Inferior parietal cortex (tissue), 1 donor: ENCODE measurements at regions not wholly inside any gene's neighbourhood (a gene's known extent, or its start where the extent isn't known, plus 50 kb on each side); places are given as distances from the start of the nearest gene placed in this dataset.

ENCODE experiments used
- DNase-seq: peaks from one replicate; pipeline ENCODE4 v3.0.0-alpha.2; 2016; ENCODE audit errors: extremely low spot score

GRCh38 chr11:11140510-11140909 is 212.5 kb downstream of the CSNK2A3 start:
- DNase-seq: no peak

GRCh38 chr11:11137339-11137738 is 215.7 kb downstream of the CSNK2A3 start:
- no peak for DNase-seq

- no peak for DNase-seq
Observed at GRCh38 chr11:11135820-11136476, 217.1 kb downstream of the CSNK2A3 start.

GRCh38 chr11:11129118-11129517 is 223.9 kb downstream of the CSNK2A3 start:
- no peak for DNase-seq

- DNase-seq: no peak
Observed at GRCh38 chr11:11125618-11126017, 227.4 kb downstream of the CSNK2A3 start.

GRCh38 chr11:11122749-11123148 is 230.3 kb downstream of the CSNK2A3 start:
- DNase-seq: no peak

- DNase-seq: no peak
Observed at GRCh38 chr11:11119917-11120316, 233.1 kb downstream of the CSNK2A3 start.

- DNase-seq: no peak
Observed at GRCh38 chr11:11117730-11118129, 235.3 kb downstream of the CSNK2A3 start.

GRCh38 chr11:11115475-11115874 is 237.6 kb downstream of the CSNK2A3 start:
- DNase-seq: no peak

GRCh38 chr11:11113626-11114025 is 239.4 kb downstream of the CSNK2A3 start:
- DNase-seq: no peak

- no peak for DNase-seq
Observed at GRCh38 chr11:11108026-11108425, 245.0 kb downstream of the CSNK2A3 start.

- DNase-seq: no peak
Observed at GRCh38 chr11:11107076-11107723, 245.8 kb downstream of the CSNK2A3 start.

- no peak for DNase-seq
Observed at GRCh38 chr11:11105361-11105760, 247.5 kb upstream of the ZBED5 start.

- DNase-seq: no peak
Observed at GRCh38 chr11:11095831-11096723, 238.2 kb upstream of the ZBED5 start.

GRCh38 chr11:11090495-11090894 is 232.6 kb upstream of the ZBED5 start:
- DNase-seq: no peak

- no peak for DNase-seq
Observed at GRCh38 chr11:11089805-11090204, 232.0 kb upstream of the ZBED5 start.

- no peak for DNase-seq
Observed at GRCh38 chr11:11086979-11087378, 229.1 kb upstream of the ZBED5 start.

GRCh38 chr11:11085580-11085979 is 227.7 kb upstream of the ZBED5 start:
- DNase-seq: no peak

- DNase-seq: no peak
Observed at GRCh38 chr11:11084337-11084736, 226.5 kb upstream of the ZBED5 start.

- DNase-seq: no peak
Observed at GRCh38 chr11:11083441-11083840, 225.6 kb upstream of the ZBED5 start.

- no peak for DNase-seq
Observed at GRCh38 chr11:11082646-11083045, 224.8 kb upstream of the ZBED5 start.

- no peak for DNase-seq
Observed at GRCh38 chr11:11081776-11082175, 223.9 kb upstream of the ZBED5 start.

GRCh38 chr11:11081288-11081687 is 223.4 kb upstream of the ZBED5 start:
- no peak for DNase-seq
